ENCODE measurements at regions not wholly inside any gene's neighbourhood (a gene's known extent, or its start where the extent isn't known, plus 50 kb on each side); places are given as distances from the start of the nearest gene placed in this dataset.
A peak's percentile ranks its signal among the peaks of the same experiment; 100 is the strongest.

GRCh38 chr6:144602523-144603180 lies 317.5 kb downstream of the UTRN start:
- intact Hi-C loops (cut with DNase I), result no loop called here
- ATAC-seq (no peak), DNase-seq (no peak)

GRCh38 chr6:144606083-144606482 lies 320.9 kb downstream of the UTRN start:
- no peak overlapping the region for H3K4me3 ChIP-seq
- intact Hi-C loops (cut with DNase I), result no loop called here
- no peak for TF ChIP-seq CTCF (IDR thresholded peaks at IDR 0.05)
- ATAC-seq (no peak), DNase-seq (no peak)
- H3K36me3 ChIP-seq, result peaks cover 3% of the 10 kb centered on the region
- peaks cover under 1% of the 10 kb centered on the region for H3K9me3 ChIP-seq
- no peaks in the 10 kb centered on the region for H3K27me3 ChIP-seq (ENCODE audit: low read depth)
- no peak overlapping the region for H3K27ac ChIP-seq
- no peaks in the 10 kb centered on the region for H3K4me1 ChIP-seq

More at GRCh38 chr6:144602523-144603180, 317.5 kb downstream of the UTRN start:
- H3K4me1 ChIP-seq, result no peaks in the 10 kb centered on the region
- no peak overlapping the region for H3K27ac ChIP-seq
- no peak for TF ChIP-seq CTCF (IDR thresholded peaks at IDR 0.05)
- H3K36me3 ChIP-seq, result peaks cover 3% of the 10 kb centered on the region
- H3K4me3 ChIP-seq, result no peak overlapping the region
- H3K27me3 ChIP-seq (ENCODE audit: low read depth), result no peaks in the 10 kb centered on the region
- peaks cover 9% of the 10 kb centered on the region for H3K9me3 ChIP-seq

GRCh38 chr6:144607998-144608735 lies 323.0 kb downstream of the UTRN start:
- peak; percentile 16 to 38 for ATAC-seq
- H3K4me3 ChIP-seq, result no peak overlapping the region
- H3K9me3 ChIP-seq, result no peaks in the 10 kb centered on the region
- no peaks in the 10 kb centered on the region for H3K27me3 ChIP-seq (ENCODE audit: low read depth)
- intact Hi-C loops (cut with DNase I), result no loop called here
- H3K4me1 ChIP-seq, result no peaks in the 10 kb centered on the region
- TF ChIP-seq CTCF (IDR thresholded peaks at IDR 0.05), result no peak
- no peak overlapping the region for H3K27ac ChIP-seq
- peaks cover 3% of the 10 kb centered on the region for H3K36me3 ChIP-seq
- no peak for DNase-seq

- no peak for TF ChIP-seq CTCF (IDR thresholded peaks at IDR 0.05)
- Histone ChIP-seq H3K27me3 (ENCODE audit: low read depth) (no peaks in the 10 kb centered on the region), H3K27ac (no peak overlapping the region), H3K9me3 (no peaks in the 10 kb centered on the region), H3K36me3 (no peaks in the 10 kb centered on the region), H3K4me3 (no peak overlapping the region), H3K4me1 (no peaks in the 10 kb centered on the region)
- ATAC-seq (no peak), DNase-seq (no peak)
- intact Hi-C loops (cut with DNase I), result no loop called here
Observed at GRCh38 chr6:144612811-144613210, 327.7 kb downstream of the UTRN start.

- no peak overlapping the region for H3K4me3 ChIP-seq
Observed at GRCh38 chr6:144613859-144614258, 328.7 kb downstream of the UTRN start.

More at GRCh38 chr6:144613859-144614258, 328.7 kb downstream of the UTRN start:
- DNase-seq, result no peak
- no peak overlapping the region for H3K27ac ChIP-seq
- H3K36me3 ChIP-seq, result no peaks in the 10 kb centered on the region
- intact Hi-C loops (cut with DNase I), result no loop called here
- H3K9me3 ChIP-seq, result no peaks in the 10 kb centered on the region
- TF ChIP-seq CTCF (IDR thresholded peaks at IDR 0.05), result no peak
- no peak for ATAC-seq
- H3K27me3 ChIP-seq (ENCODE audit: low read depth), result no peaks in the 10 kb centered on the region
- H3K4me1 ChIP-seq, result no peaks in the 10 kb centered on the region
